Activated CD4-positive, alpha-beta T cell treated with anti-CD3 and anti-CD28 coated beads for 36 hours (primary cell): ENCODE measurements at regions not wholly inside any gene's neighbourhood (a gene's known extent, or its start where the extent isn't known, plus 50 kb on each side); places are given as distances from the start of the nearest gene placed in this dataset.

Experiments
- ATAC-seq: fragments of 200-7000 bp; cut with Tn5 transposase; one replicate; pipeline ENCODE4 v1.10.0; 2021; ENCODE audit warnings: mild to moderate bottlenecking, moderate library complexity
- CTCF ChIA-PET: fragments of 350-600 bp; sonication (Branson Sonifier 250); formaldehyde crosslinking; loops from one replicate; lab custom pipeline; 2021; ENCODE audit warnings: antibody characterized with exemption; lab: Charles Lee
- POLR2A ChIA-PET: fragments of 350-600 bp; sonication (Branson Sonifier 250); formaldehyde crosslinking; loops from one replicate; lab custom pipeline; 2021; ENCODE audit warnings: antibody characterized with exemption, inconsistent platforms; lab: Charles Lee
- DNase-seq: peaks from one replicate; pipeline ENCODE4 v3.0.0-alpha.2; 2020
- H3K27ac Mint-ChIP-seq: one replicate; pipeline ENCODE4 v1.8.0; 2021; ENCODE audit warnings: mixed read lengths
- H3K27me3 Mint-ChIP-seq: one replicate; pipeline ENCODE4 v1.8.0; 2021; ENCODE audit warnings: mixed read lengths
- H3K36me3 Mint-ChIP-seq: one replicate; pipeline ENCODE4 v1.8.0; 2021; ENCODE audit warnings: low read depth, mixed read lengths
- H3K4me1 Mint-ChIP-seq: one replicate; pipeline ENCODE4 v1.8.0; 2021; ENCODE audit warnings: mixed read lengths
- H3K4me3 Mint-ChIP-seq: one replicate; pipeline ENCODE4 v1.8.0; 2021; ENCODE audit warnings: mild to moderate bottlenecking, moderate library complexity, mixed read lengths
- H3K9me3 Mint-ChIP-seq: one replicate; pipeline ENCODE4 v1.8.0; 2021; ENCODE audit warnings: low read depth, mixed read lengths
- intact Hi-C, 2 experiments: fragments of 100-400 bp; cut with DNase I in 1 of 2; cut with micrococcal nuclease in 1 of 2; formaldehyde crosslinking; loops; one replicate each; pipeline versions ENCODE4 v1.14.2 to v1.15.1; 2022 to 2024; cut with DNase I, micrococcal nuclease

- ATAC-seq (no peak), DNase-seq (no peak)
- intact Hi-C loops, result no loop called here
- no peak overlapping the region for H3K27ac Mint-ChIP-seq
- ChIA-PET POLR2A (no interaction called here), CTCF (no interaction called here)
- no peak overlapping the region for H3K4me3 Mint-ChIP-seq
- no peaks in the 10 kb centered on the region for H3K9me3 Mint-ChIP-seq
- H3K27me3 Mint-ChIP-seq, result peaks cover 19% of the 10 kb centered on the region
- no peaks in the 10 kb centered on the region for H3K36me3 Mint-ChIP-seq
- no peaks in the 10 kb centered on the region for H3K4me1 Mint-ChIP-seq
Observed at GRCh38 chr2:71821856-71822255, 325.8 kb downstream of the CYP26B1 start.

GRCh38 chr2:71816815-71817214, 330.8 kb downstream of the CYP26B1 start:
- ChIA-PET CTCF (no interaction called here), POLR2A (no interaction called here)
- Mint-ChIP-seq H3K27ac (no peak overlapping the region), H3K4me1 (no peaks in the 10 kb centered on the region), H3K4me3 (no peak overlapping the region), H3K27me3 (peaks cover 9% of the 10 kb centered on the region), H3K36me3 (no peaks in the 10 kb centered on the region), H3K9me3 (no peaks in the 10 kb centered on the region)
- intact Hi-C loops, result no loop called here
- DNase-seq (no peak), ATAC-seq (no peak)

- ChIA-PET POLR2A (no interaction called here), CTCF (no interaction called here)
- H3K27me3 Mint-ChIP-seq, result peaks cover 4% of the 10 kb centered on the region
- H3K27ac Mint-ChIP-seq, result no peak overlapping the region
- H3K9me3 Mint-ChIP-seq, result no peaks in the 10 kb centered on the region
- ATAC-seq, result no peak
- H3K36me3 Mint-ChIP-seq, result no peaks in the 10 kb centered on the region
- no peaks in the 10 kb centered on the region for H3K4me1 Mint-ChIP-seq
- no peak overlapping the region for H3K4me3 Mint-ChIP-seq
- no peak for DNase-seq
- intact Hi-C loops, result no loop called here
Observed at GRCh38 chr2:71815701-71816474, 331.8 kb downstream of the CYP26B1 start.

GRCh38 chr2:71814885-71815284, 332.8 kb downstream of the CYP26B1 start:
- ChIA-PET POLR2A (interaction anchor here (0.5 kb wide), 1 partner anchor 34 kb away, joined by 4 read pairs; no protein-coding TSS in a partner anchor), CTCF (no interaction called here)
- no peaks in the 10 kb centered on the region for H3K9me3 Mint-ChIP-seq
- no peak overlapping the region for H3K4me3 Mint-ChIP-seq
- H3K27ac Mint-ChIP-seq, result no peak overlapping the region
- intact Hi-C loops, result no loop called here
- H3K36me3 Mint-ChIP-seq, result no peaks in the 10 kb centered on the region
- H3K27me3 Mint-ChIP-seq, result peaks cover 4% of the 10 kb centered on the region
- no peak for DNase-seq
- H3K4me1 Mint-ChIP-seq, result no peaks in the 10 kb centered on the region
- no peak for ATAC-seq

GRCh38 chr2:71813807-71814470, 333.7 kb downstream of the CYP26B1 start:
- ChIA-PET CTCF (interaction anchor here (0.5 kb wide), 1 partner anchor 493 kb away, joined by 4 read pairs; no protein-coding TSS in a partner anchor), POLR2A (no interaction called here)
- Mint-ChIP-seq H3K4me1 (no peaks in the 10 kb centered on the region), H3K36me3 (no peaks in the 10 kb centered on the region), H3K9me3 (no peaks in the 10 kb centered on the region), H3K27me3 (peaks cover 4% of the 10 kb centered on the region), H3K27ac (no peak overlapping the region), H3K4me3 (no peak overlapping the region)
- DNase-seq, result no peak
- ATAC-seq, result no peak
- intact Hi-C loops, result no loop called here

- Mint-ChIP-seq H3K9me3 (no peaks in the 10 kb centered on the region), H3K4me3 (no peak overlapping the region), H3K27me3 (peaks cover 4% of the 10 kb centered on the region), H3K36me3 (no peaks in the 10 kb centered on the region), H3K4me1 (no peaks in the 10 kb centered on the region), H3K27ac (no peak overlapping the region)
- ATAC-seq (no peak), DNase-seq (no peak)
- CTCF ChIA-PET, result interaction anchor here (0.5 kb wide), 1 partner anchor 492 kb away, joined by 4 read pairs; no protein-coding TSS in a partner anchor
- POLR2A ChIA-PET, result no interaction called here
- intact Hi-C loops, result no loop called here
Observed at GRCh38 chr2:71813315-71813714, 334.3 kb downstream of the CYP26B1 start.

GRCh38 chr2:71812736-71813135, 334.9 kb downstream of the CYP26B1 start:
- Mint-ChIP-seq H3K4me1 (no peaks in the 10 kb centered on the region), H3K36me3 (no peaks in the 10 kb centered on the region), H3K27ac (no peak overlapping the region), H3K27me3 (peaks cover 4% of the 10 kb centered on the region), H3K9me3 (no peaks in the 10 kb centered on the region), H3K4me3 (no peak overlapping the region)
- ChIA-PET POLR2A (no interaction called here), CTCF (no interaction called here)
- intact Hi-C loops, result no loop called here
- DNase-seq (no peak), ATAC-seq (no peak)

GRCh38 chr2:71811726-71812125, 335.9 kb downstream of the CYP26B1 start:
- Mint-ChIP-seq H3K4me3 (no peak overlapping the region), H3K9me3 (no peaks in the 10 kb centered on the region), H3K27ac (no peak overlapping the region), H3K36me3 (no peaks in the 10 kb centered on the region), H3K4me1 (no peaks in the 10 kb centered on the region), H3K27me3 (peaks cover 4% of the 10 kb centered on the region)
- ATAC-seq (no peak), DNase-seq (no peak)
- intact Hi-C loops, result no loop called here
- ChIA-PET POLR2A (no interaction called here), CTCF (no interaction called here)

GRCh38 chr2:71811157-71811556, 336.5 kb downstream of the CYP26B1 start:
- ChIA-PET CTCF (interaction anchor here (0.5 to 0.9 kb wide), 2 partner anchors 81 to 340 kb away, joined by 3 read pairs; no protein-coding TSS in a partner anchor), POLR2A (no interaction called here)

GRCh38 chr2:71807581-71808451, 339.8 kb downstream of the CYP26B1 start:
- peaks cover 2% of the 10 kb centered on the region for H3K27me3 Mint-ChIP-seq
- H3K9me3 Mint-ChIP-seq, result no peaks in the 10 kb centered on the region
- ChIA-PET POLR2A (no interaction called here), CTCF (interaction anchor here (0.6 kb wide), 1 partner anchor 34 kb away, joined by 3 read pairs; no protein-coding TSS in a partner anchor)
- intact Hi-C loops, result no loop called here
- no peak overlapping the region for H3K27ac Mint-ChIP-seq
- ATAC-seq (no peak), DNase-seq (no peak)
- no peak overlapping the region for H3K4me3 Mint-ChIP-seq
- H3K4me1 Mint-ChIP-seq, result no peaks in the 10 kb centered on the region
- no peaks in the 10 kb centered on the region for H3K36me3 Mint-ChIP-seq

More at GRCh38 chr2:71811157-71811556, 336.5 kb downstream of the CYP26B1 start:
- Mint-ChIP-seq H3K4me3 (no peak overlapping the region), H3K4me1 (no peaks in the 10 kb centered on the region), H3K27me3 (peaks cover 4% of the 10 kb centered on the region), H3K9me3 (no peaks in the 10 kb centered on the region), H3K27ac (no peak overlapping the region), H3K36me3 (no peaks in the 10 kb centered on the region)
- intact Hi-C loops, result no loop called here
- ATAC-seq (no peak), DNase-seq (no peak)

GRCh38 chr2:71806432-71806831, 341.2 kb downstream of the CYP26B1 start:
- POLR2A ChIA-PET, result no interaction called here
- H3K4me1 Mint-ChIP-seq, result no peaks in the 10 kb centered on the region
- ATAC-seq, result no peak

More at GRCh38 chr2:71806432-71806831, 341.2 kb downstream of the CYP26B1 start:
- no peaks in the 10 kb centered on the region for H3K36me3 Mint-ChIP-seq
- no peaks in the 10 kb centered on the region for H3K9me3 Mint-ChIP-seq
- intact Hi-C loops, result no loop called here
- peaks cover 2% of the 10 kb centered on the region for H3K27me3 Mint-ChIP-seq
- H3K4me3 Mint-ChIP-seq, result no peak overlapping the region
- no peak overlapping the region for H3K27ac Mint-ChIP-seq
- CTCF ChIA-PET, result no interaction called here
- DNase-seq, result no peak
